Transverse colon (tissue), 4 donors: ENCODE measurements at regions not wholly inside any gene's neighbourhood (a gene's known extent, or its start where the extent isn't known, plus 50 kb on each side); places are given as distances from the start of the nearest gene placed in this dataset.

ENCODE experiments used
- DNase-seq: peaks from one replicate; pipeline ENCODE4 v3.0.0-alpha.2; 2019
- H3K27ac ChIP-seq, 4 donors: fragments of 200-600 bp; sonication (generic); 2 replicates each; pipeline ENCODE4 v1.5.1; 2016 to 2018; ENCODE audit warnings: inconsistent platforms in 4 of 4
- H3K27me3 ChIP-seq: fragments of 200-600 bp; sonication (generic); 2 replicates; pipeline ENCODE4 v1.5.1; 2017; ENCODE audit warnings: inconsistent platforms
- H3K36me3 ChIP-seq, 4 donors: fragments of 200-600 bp; sonication (generic); 2 replicates each; pipeline ENCODE4 v1.5.1; 2017 to 2019; ENCODE audit warnings: inconsistent platforms in 4 of 4
- H3K4me1 ChIP-seq, 4 donors: fragments of 200-600 bp; sonication (generic); 2 replicates each; pipeline ENCODE4 v1.5.1; 2017 to 2020; ENCODE audit warnings: inconsistent platforms in 4 of 4
- H3K4me3 ChIP-seq, 4 donors: fragments of 200-600 bp; sonication (generic); 1 replicate in 1 of 4; 2 replicates in 3 of 4; pipeline versions ENCODE4 v1.5.1 to v1.6.1; 2017 to 2019; ENCODE audit warnings: inconsistent platforms in 4 of 4
- H3K9me3 ChIP-seq, 2 donors: fragments of 200-600 bp; sonication (generic); 2 replicates each; pipeline ENCODE4 v1.5.1; 2017 to 2019; ENCODE audit warnings: inconsistent platforms in 2 of 2
- CTCF ChIP-seq, 5 experiments: fragments of 200-600 bp in 3 of 5; fragments of 450-650 bp in 2 of 5; sonication (generic) in 3 of 5; IDR thresholded peaks; 1 replicate in 2 of 5; 2 replicates in 3 of 5; pipeline ENCODE4 v1.5.1; 2016 to 2017; ENCODE audit warnings: antibody characterized with exemption in 5 of 5, inconsistent platforms in 3 of 5, mild to moderate bottlenecking in 2 of 5, moderate library complexity in 1 of 5
- EP300 ChIP-seq: sonication (generic); formaldehyde crosslinking; IDR thresholded peaks from one replicate; pipeline ENCODE4 v1.6.1; 2017; ENCODE audit warnings: antibody characterized with exemption, low read depth
- POLR2A ChIP-seq: fragments of 450-650 bp; IDR thresholded peaks from one replicate; pipeline ENCODE4 v1.6.1; 2016; ENCODE audit warnings: antibody characterized with exemption, mild to moderate bottlenecking, moderate library complexity
- POLR2AphosphoS5 ChIP-seq, 3 donors: sonication (generic); formaldehyde crosslinking; IDR thresholded peaks; one replicate each; pipeline ENCODE4 v1.6.1; 2016; ENCODE audit warnings: antibody characterized with exemption in 3 of 3
- WGBS, 2 donors: methylation state at CpG; one replicate each; pipeline ENCODE4 v1.1.5; 2018; ENCODE audit warnings: low coverage in 1 of 2; 5-methylcytosine and 5-hydroxymethylcytosine counted together
- in situ Hi-C, 4 donors: fragments of 200-750 bp; cut with MboI; loops; one replicate each; pipeline versions ENCODE4 v1.15.0 to v1.15.1; 2017; ENCODE audit warnings: low sequenced_read_pairs in 3 of 4, low pct_ligation_motif_present in 1 of 4, low pct_unique_long_range_greater_than_20kb in 1 of 4
- intact Hi-C: fragments of 100-400 bp; cut with DNase I; formaldehyde crosslinking; loops from one replicate; pipeline ENCODE4 v1.15.1; 2023; ENCODE audit warnings: low total_unique reads

- 96% methylated on average over 3 of the region's 3 CpGs; no CpG with 5 or more reads in 1 of the 2 donors for WGBS, 2 donors
- in situ Hi-C loops: no loop called here
Measured at GRCh38 chrX:137172317-137172948, 138.6 kb upstream of the GPR101 start.

GRCh38 chrX:137171626-137172025, 137.8 kb upstream of the GPR101 start:
- Histone ChIP-seq H3K4me1 (no peaks in the 10 kb centered on the region), H3K27ac (no peak overlapping the region), H3K36me3 (no peaks in the 10 kb centered on the region), H3K9me3 (no peaks in the 10 kb centered on the region), H3K4me3 (no peak overlapping the region), H3K27me3 (no peaks in the 10 kb centered on the region)
- in situ Hi-C loops (no loop called here), intact Hi-C loops (no loop called here)
- 50% methylated on average over 1 of the region's 1 CpG; no CpG with 5 or more reads in 1 of the 2 donors for WGBS, 2 donors
- no peak for DNase-seq
- TF ChIP-seq EP300 (no peak), CTCF (IDR thresholded peaks at IDR 0.05) (no peak), POLR2AphosphoS5 (IDR thresholded peaks at IDR 0.05) (no peak), POLR2A (no peak)

More at GRCh38 chrX:137172317-137172948, 138.6 kb upstream of the GPR101 start:
- H3K27me3 ChIP-seq: no peaks in the 10 kb centered on the region
- TF ChIP-seq CTCF (IDR thresholded peaks at IDR 0.05) (no peak), EP300 (no peak), POLR2AphosphoS5 (IDR thresholded peaks at IDR 0.05) (no peak), POLR2A (no peak)
- DNase-seq: no peak
- no peaks in the 10 kb centered on the region for H3K9me3 ChIP-seq
- H3K36me3 ChIP-seq: no peaks in the 10 kb centered on the region
- intact Hi-C loops: no loop called here
- H3K27ac ChIP-seq: no peak overlapping the region
- H3K4me3 ChIP-seq: no peak overlapping the region
- H3K4me1 ChIP-seq: no peaks in the 10 kb centered on the region

GRCh38 chrX:137166591-137166990, 132.8 kb upstream of the GPR101 start:
- H3K4me3 ChIP-seq: no peak overlapping the region
- H3K9me3 ChIP-seq: no peaks in the 10 kb centered on the region
- in situ Hi-C loops (no loop called here), intact Hi-C loops (no loop called here)
- H3K36me3 ChIP-seq: no peaks in the 10 kb centered on the region
- no peaks in the 10 kb centered on the region for H3K4me1 ChIP-seq
- no peak for TF ChIP-seq POLR2AphosphoS5 (IDR thresholded peaks at IDR 0.05)
- no peak for TF ChIP-seq POLR2A
- no peak for TF ChIP-seq CTCF (IDR thresholded peaks at IDR 0.05)
- no peak for DNase-seq
- no peak overlapping the region for H3K27ac ChIP-seq
- no peaks in the 10 kb centered on the region for H3K27me3 ChIP-seq
- 42% methylated on average over 2 of the region's 2 CpGs; no CpG with 5 or more reads in 1 of the 2 donors for WGBS, 2 donors

- in situ Hi-C loops: no loop called here
- no peaks in the 10 kb centered on the region for H3K4me1 ChIP-seq
- no peak overlapping the region for H3K4me3 ChIP-seq
- H3K36me3 ChIP-seq: no peaks in the 10 kb centered on the region
- no peak overlapping the region for H3K27ac ChIP-seq
- no peaks in the 10 kb centered on the region for H3K9me3 ChIP-seq
- WGBS, 2 donors: 59 to 87% methylated on average over 3 of the region's 3 CpGs
- intact Hi-C loops: no loop called here
- TF ChIP-seq POLR2A: no peak
- no peak for TF ChIP-seq POLR2AphosphoS5 (IDR thresholded peaks at IDR 0.05)
- no peak for TF ChIP-seq EP300
- no peak for DNase-seq
- H3K27me3 ChIP-seq: no peaks in the 10 kb centered on the region
Measured at GRCh38 chrX:137164329-137164728, 130.5 kb upstream of the GPR101 start.

- 44% methylated on average over 3 of the region's 3 CpGs; no CpG with 5 or more reads in 1 of the 2 donors for WGBS, 2 donors
Measured at GRCh38 chrX:137151403-137151802, 117.6 kb upstream of the GPR101 start.

More at GRCh38 chrX:137151403-137151802, 117.6 kb upstream of the GPR101 start:
- no peak for TF ChIP-seq CTCF (IDR thresholded peaks at IDR 0.05)
- TF ChIP-seq POLR2A: no peak
- TF ChIP-seq POLR2AphosphoS5 (IDR thresholded peaks at IDR 0.05): no peak
- no peak for TF ChIP-seq EP300
- intact Hi-C loops: no loop called here
- no peak overlapping the region for H3K4me3 ChIP-seq
- no peak for DNase-seq
- no peak overlapping the region for H3K27ac ChIP-seq
- in situ Hi-C loops: no loop called here
- H3K9me3 ChIP-seq: no peaks in the 10 kb centered on the region
- no peaks in the 10 kb centered on the region for H3K36me3 ChIP-seq
- H3K4me1 ChIP-seq: no peaks in the 10 kb centered on the region
- no peaks in the 10 kb centered on the region for H3K27me3 ChIP-seq
